H9 (cell line): ENCODE measurements at regions not wholly inside any gene's neighbourhood (a gene's known extent, or its start where the extent isn't known, plus 50 kb on each side); places are given as distances from the start of the nearest gene placed in this dataset.

Source experiments
- DNase-seq: peaks from one replicate; pipeline ENCODE4 v3.0.0-alpha.2; 2017
- H2AFZ ChIP-seq: one replicate; pipeline ENCODE4 v1.6.1; 2013; ENCODE audit warnings: mild to moderate bottlenecking, low read length, control low read depth, moderate library complexity
- H2AK5ac ChIP-seq: 2 replicates; pipeline ENCODE4 v1.6.1; 2013; ENCODE audit warnings: low read length, control low read depth, mixed read lengths; ENCODE audit not compliant: insufficient read length
- H2BK120ac ChIP-seq: one replicate; pipeline ENCODE4 v1.6.1; 2013; ENCODE audit warnings: low read depth, mild to moderate bottlenecking, low read length, control low read depth, inconsistent platforms; ENCODE audit not compliant: poor library complexity, severe bottlenecking
- H2BK12ac ChIP-seq: 2 replicates; pipeline ENCODE4 v1.6.1; 2013; ENCODE audit warnings: low read length, control low read depth, mixed read lengths, low read depth; ENCODE audit not compliant: insufficient read length
- H2BK15ac ChIP-seq: 2 replicates; pipeline ENCODE4 v1.6.1; 2013; ENCODE audit warnings: low read depth, low read length, control low read depth
- H2BK20ac ChIP-seq: one replicate; pipeline ENCODE4 v1.6.1; 2013; ENCODE audit warnings: low read depth, mild to moderate bottlenecking, low read length, control low read depth, inconsistent platforms; ENCODE audit not compliant: poor library complexity, severe bottlenecking
- H2BK5ac ChIP-seq: 2 replicates; pipeline ENCODE4 v1.6.1; 2013; ENCODE audit warnings: low read length, control low read depth, mixed read lengths; ENCODE audit not compliant: insufficient read length
- H3K14ac ChIP-seq: 2 replicates; pipeline ENCODE4 v1.6.1; 2013; ENCODE audit warnings: low read length, control low read depth; ENCODE audit not compliant: insufficient read depth
- H3K18ac ChIP-seq: 2 replicates; pipeline ENCODE4 v1.6.1; 2013; ENCODE audit warnings: low read depth, mild to moderate bottlenecking, mixed read lengths, low read length, control low read depth; ENCODE audit not compliant: insufficient read length
- H3K23ac ChIP-seq: 2 replicates; pipeline ENCODE4 v1.6.1; 2013; ENCODE audit warnings: low read length, control low read depth, mixed read lengths, low read depth; ENCODE audit not compliant: insufficient read length
- H3K23me2 ChIP-seq: 2 replicates; pipeline ENCODE4 v1.6.1; 2013; ENCODE audit warnings: low read depth, mild to moderate bottlenecking, mixed read lengths, low read length, control low read depth; ENCODE audit not compliant: insufficient read length, poor library complexity, severe bottlenecking
- H3K27ac ChIP-seq: 2 replicates; pipeline ENCODE4 v1.5.1; 2013; ENCODE audit warnings: low read length, control low read depth, mixed read lengths, low read depth; ENCODE audit not compliant: insufficient read length
- H3K27me3 ChIP-seq: 2 replicates; pipeline ENCODE4 v1.6.1; 2013; ENCODE audit warnings: low read length, control low read depth, inconsistent platforms; ENCODE audit not compliant: insufficient read depth
- H3K4ac ChIP-seq: 2 replicates; pipeline ENCODE4 v1.6.1; 2013; ENCODE audit warnings: low read depth, mild to moderate bottlenecking, control low read depth, inconsistent platforms, low read length, moderate library complexity
- H3K4me1 ChIP-seq: 2 replicates; pipeline ENCODE4 v1.6.1; 2013; ENCODE audit warnings: low read length, control low read depth, inconsistent platforms; ENCODE audit not compliant: insufficient read depth
- H3K4me2 ChIP-seq: 2 replicates; pipeline ENCODE4 v1.6.1; 2013; ENCODE audit warnings: low read length, control low read depth, mixed read lengths; ENCODE audit not compliant: insufficient read length, insufficient read depth
- H3K56ac ChIP-seq: 2 replicates; pipeline ENCODE4 v1.6.1; 2013; ENCODE audit warnings: low read depth, mild to moderate bottlenecking, mixed read lengths, low read length, control low read depth; ENCODE audit not compliant: insufficient read length
- H3K79me1 ChIP-seq: 2 replicates; pipeline ENCODE4 v1.6.1; 2013; ENCODE audit warnings: low read depth, mild to moderate bottlenecking, moderate library complexity, low read length, control low read depth, inconsistent platforms; ENCODE audit not compliant: insufficient read depth, poor library complexity, severe bottlenecking
- H3K79me2 ChIP-seq: 2 replicates; pipeline ENCODE4 v1.6.1; 2013; ENCODE audit warnings: low read length, control low read depth, inconsistent platforms; ENCODE audit not compliant: insufficient read depth
- H3K9ac ChIP-seq: 2 replicates; pipeline ENCODE4 v1.6.1; 2013; ENCODE audit warnings: low read length, control low read depth, mixed read lengths; ENCODE audit not compliant: insufficient read length; ENCODE audit errors: extremely low read depth
- H3K9me3 ChIP-seq: one replicate; pipeline ENCODE4 v1.6.1; 2013; ENCODE audit warnings: low read depth, low read length, inconsistent platforms; ENCODE audit not compliant: control insufficient read depth
- H3T11ph ChIP-seq: one replicate; pipeline ENCODE4 v1.6.1; 2013; ENCODE audit warnings: mild to moderate bottlenecking, low read length, control low read depth, inconsistent platforms
- H4K20me1 ChIP-seq: one replicate; pipeline ENCODE4 v1.6.1; 2013; ENCODE audit not compliant: control insufficient read depth, insufficient read length, insufficient read depth
- H4K5ac ChIP-seq: 2 replicates; pipeline ENCODE4 v1.6.1; 2013; ENCODE audit warnings: low read depth, mild to moderate bottlenecking, mixed read lengths, low read length, control low read depth; ENCODE audit not compliant: insufficient read length
- H4K8ac ChIP-seq: replicated peaks from 2 replicates; pipeline ENCODE4 v1.6.1; 2013; ENCODE audit warnings: low read length, control low read depth, mixed read lengths, low read depth; ENCODE audit not compliant: insufficient read length
- H4K91ac ChIP-seq: 2 replicates; pipeline ENCODE4 v1.6.1; 2013; ENCODE audit warnings: low read depth, mild to moderate bottlenecking, moderate library complexity, mixed read lengths, low read length, control low read depth; ENCODE audit not compliant: insufficient read length
- H3K27ac Mint-ChIP-seq, 3 experiments: 2 replicates in 2 of 3; 3 replicates in 1 of 3; pipeline ENCODE4 v1.8.0; 2020 to 2021; ENCODE audit warnings: mixed read lengths in 3 of 3, mild to moderate bottlenecking in 1 of 3, moderate library complexity in 1 of 3
- H3K27me3 Mint-ChIP-seq: 2 replicates; pipeline ENCODE4 v1.8.0; 2021; ENCODE audit warnings: low read depth, mild to moderate bottlenecking, moderate library complexity, mixed read lengths
- H3K36me3 Mint-ChIP-seq, 3 experiments: 2 replicates in 2 of 3; 3 replicates in 1 of 3; pipeline ENCODE4 v1.8.0; 2020 to 2021; ENCODE audit warnings: low read depth in 3 of 3, mixed read lengths in 3 of 3; ENCODE audit not compliant: insufficient read depth in 1 of 3
- H3K4me1 Mint-ChIP-seq, 2 experiments: 2 replicates each; pipeline ENCODE4 v1.8.0; 2020; ENCODE audit warnings: mixed read lengths in 2 of 2
- H3K4me3 Mint-ChIP-seq, 2 experiments: 2 replicates in 1 of 2; 3 replicates in 1 of 2; pipeline ENCODE4 v1.8.0; 2020 to 2021; ENCODE audit warnings: mild to moderate bottlenecking in 2 of 2, mixed read lengths in 2 of 2, moderate library complexity in 1 of 2
- H3K9me3 Mint-ChIP-seq, 2 experiments: 2 replicates in 1 of 2; 3 replicates in 1 of 2; pipeline ENCODE4 v1.8.0; 2020; ENCODE audit warnings: mild to moderate bottlenecking in 2 of 2, mixed read lengths in 2 of 2, moderate library complexity in 1 of 2
- TF ChIP-seq, protein P1 (sequence below): fragments of 200-600 bp; sonication (generic); conservative IDR thresholded peaks from 3 replicates; pipeline ENCODE4 v1.8.0; 2021; ENCODE audit warnings: antibody characterized with exemption, mild to moderate bottlenecking

DNA sequence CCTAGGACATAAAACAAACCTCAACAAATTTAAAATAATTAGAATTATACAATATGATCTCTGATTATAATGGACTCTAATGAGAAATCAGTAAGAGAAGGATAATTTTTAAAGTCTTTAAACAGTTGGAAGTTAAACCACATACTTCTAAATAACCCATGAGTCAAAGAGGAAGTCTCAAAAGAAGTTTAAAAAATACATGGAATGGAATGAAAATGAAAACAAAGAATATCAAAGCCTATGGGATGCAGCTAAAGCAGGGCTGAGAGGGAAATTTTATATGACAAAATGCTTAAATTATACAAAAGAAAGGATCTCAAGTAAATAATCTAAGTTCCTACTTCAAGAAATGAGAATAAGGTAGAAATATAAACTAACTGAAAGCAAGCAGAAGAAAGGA, 460.5 kb downstream of the RPS24 start:
- Histone ChIP-seq H3K14ac (no peak overlapping the region), H3K79me2 (no peaks in the 10 kb centered on the region), H4K20me1 (no peaks in the 10 kb centered on the region), H4K91ac (no peak overlapping the region), H3K23me2 (no peaks in the 10 kb centered on the region), H3K56ac (no peak overlapping the region), H2AFZ (no peak overlapping the region), H2BK120ac (no peak overlapping the region), H3K18ac (no peak overlapping the region), H3K9me3 (no peaks in the 10 kb centered on the region), H2BK5ac (no peak overlapping the region), H3K4me2 (no peak overlapping the region), H2BK20ac (no peak overlapping the region), H2BK12ac (no peak overlapping the region), H3K4me1 (no peaks in the 10 kb centered on the region), H3K27me3 (no peaks in the 10 kb centered on the region), H4K8ac (no peak overlapping the region), H3K79me1 (no peaks in the 10 kb centered on the region), H2AK5ac (no peak overlapping the region), H3T11ph (no peak overlapping the region), H3K4ac (no peak overlapping the region), H2BK15ac (no peak overlapping the region), H3K9ac (no peak overlapping the region), H4K5ac (no peak overlapping the region), H3K27ac (no peak overlapping the region), H3K23ac (no peak overlapping the region)
- no peak overlapping the region for H3K4me3 Mint-ChIP-seq
- TF ChIP-seq, protein P1, sequence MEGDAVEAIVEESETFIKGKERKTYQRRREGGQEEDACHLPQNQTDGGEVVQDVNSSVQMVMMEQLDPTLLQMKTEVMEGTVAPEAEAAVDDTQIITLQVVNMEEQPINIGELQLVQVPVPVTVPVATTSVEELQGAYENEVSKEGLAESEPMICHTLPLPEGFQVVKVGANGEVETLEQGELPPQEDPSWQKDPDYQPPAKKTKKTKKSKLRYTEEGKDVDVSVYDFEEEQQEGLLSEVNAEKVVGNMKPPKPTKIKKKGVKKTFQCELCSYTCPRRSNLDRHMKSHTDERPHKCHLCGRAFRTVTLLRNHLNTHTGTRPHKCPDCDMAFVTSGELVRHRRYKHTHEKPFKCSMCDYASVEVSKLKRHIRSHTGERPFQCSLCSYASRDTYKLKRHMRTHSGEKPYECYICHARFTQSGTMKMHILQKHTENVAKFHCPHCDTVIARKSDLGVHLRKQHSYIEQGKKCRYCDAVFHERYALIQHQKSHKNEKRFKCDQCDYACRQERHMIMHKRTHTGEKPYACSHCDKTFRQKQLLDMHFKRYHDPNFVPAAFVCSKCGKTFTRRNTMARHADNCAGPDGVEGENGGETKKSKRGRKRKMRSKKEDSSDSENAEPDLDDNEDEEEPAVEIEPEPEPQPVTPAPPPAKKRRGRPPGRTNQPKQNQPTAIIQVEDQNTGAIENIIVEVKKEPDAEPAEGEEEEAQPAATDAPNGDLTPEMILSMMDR: no peak
- peaks cover 1 to 26% (median 6%) of the 10 kb centered on the region in 3 experiments; a peak in 4 of 7 replicates for H3K36me3 Mint-ChIP-seq
- no peak for DNase-seq
- H3K27me3 Mint-ChIP-seq: peaks cover 6% of the 10 kb centered on the region
- H3K9me3 Mint-ChIP-seq: peaks cover 27 to 28% of the 10 kb centered on the region in 2 experiments
- no peak overlapping the region for H3K27ac Mint-ChIP-seq
- H3K4me1 Mint-ChIP-seq: no peaks in the 10 kb centered on the region
